Common myeloid progenitor, CD34-positive (primary cell): ENCODE measurements at regions not wholly inside any gene's neighbourhood (a gene's known extent, or its start where the extent isn't known, plus 50 kb on each side); places are given as distances from the start of the nearest gene placed in this dataset.

Experiments used
- CTCF ChIA-PET: fragments of 350-600 bp; sonication (Branson Sonifier 250); formaldehyde crosslinking; loops from one replicate; lab custom pipeline; 2021; ENCODE audit warnings: antibody characterized with exemption; lab: Charles Lee
- POLR2A ChIA-PET: fragments of 350-600 bp; sonication (Branson Sonifier 250); formaldehyde crosslinking; loops from one replicate; lab custom pipeline; 2021; ENCODE audit warnings: antibody characterized with exemption; lab: Charles Lee
- DNase-seq, 3 donors: peaks; one replicate each; pipeline versions ENCODE4 v3.0.0 to v3.0.0-alpha.2; 2013
- H3K27ac ChIP-seq, 2 experiments: 1 replicate in 1 of 2; 2 replicates in 1 of 2; pipeline ENCODE4 v1.7.0; 2013; ENCODE audit warnings: inconsistent platforms in 2 of 2, low read length in 2 of 2, mild to moderate bottlenecking in 2 of 2, low read depth in 1 of 2, moderate library complexity in 1 of 2; ENCODE audit not compliant: severe bottlenecking in 2 of 2, insufficient read depth in 1 of 2, poor library complexity in 1 of 2
- H3K27me3 ChIP-seq, 5 experiments: replicated peaks in 2 of 5; 1 replicate in 3 of 5; 2 replicates in 2 of 5; pipeline versions ENCODE4 v1.6.1 to v1.7.0; 2013; ENCODE audit warnings: low read length in 4 of 5, mild to moderate bottlenecking in 2 of 5, moderate library complexity in 2 of 5, inconsistent platforms in 1 of 5; ENCODE audit not compliant: insufficient read depth in 5 of 5, control insufficient read depth in 4 of 5
- H3K36me3 ChIP-seq, 4 experiments: 1 replicate in 2 of 4; 2 replicates in 2 of 4; pipeline versions ENCODE4 v1.6.1 to v1.7.0; 2013; ENCODE audit warnings: low read length in 3 of 4, control low read depth in 1 of 4, mild to moderate bottlenecking in 1 of 4; ENCODE audit not compliant: control insufficient read depth in 4 of 4, insufficient read depth in 4 of 4
- H3K4me1 ChIP-seq, 4 experiments: 1 replicate in 3 of 4; 2 replicates in 1 of 4; pipeline versions ENCODE4 v1.6.1 to v1.7.1; 2013; ENCODE audit warnings: low read length in 3 of 4, mild to moderate bottlenecking in 3 of 4, control low read depth in 1 of 4, inconsistent platforms in 1 of 4, moderate library complexity in 1 of 4; ENCODE audit not compliant: control insufficient read depth in 4 of 4, insufficient read depth in 4 of 4; ENCODE audit errors: control extremely low read depth in 1 of 4
- H3K4me3 ChIP-seq, 7 experiments: 1 replicate in 4 of 7; 2 replicates in 3 of 7; pipeline versions ENCODE4 v1.5.1 to v1.7.0; 2013; ENCODE audit warnings: mild to moderate bottlenecking in 7 of 7, low read length in 6 of 7, moderate library complexity in 6 of 7, inconsistent platforms in 2 of 7, low read depth in 2 of 7, control low read depth in 1 of 7; ENCODE audit not compliant: insufficient read depth in 4 of 7, control insufficient read depth in 1 of 7; ENCODE audit errors: extremely low read depth in 1 of 7
- H3K9me3 ChIP-seq, 5 experiments: 1 replicate in 4 of 5; 2 replicates in 1 of 5; pipeline versions ENCODE4 v1.6.1 to v1.7.1; 2013; ENCODE audit warnings: low read length in 4 of 5, mild to moderate bottlenecking in 2 of 5, inconsistent platforms in 1 of 5, low read depth in 1 of 5, moderate library complexity in 1 of 5; ENCODE audit not compliant: control insufficient read depth in 4 of 5, insufficient read depth in 2 of 5; ENCODE audit errors: control extremely low read depth in 1 of 5
- WGBS: methylation state at CpG from one replicate; pipeline ENCODE4 v1.1.5; 2013; ENCODE audit not compliant: insufficient coverage; 5-methylcytosine and 5-hydroxymethylcytosine counted together

DNA sequence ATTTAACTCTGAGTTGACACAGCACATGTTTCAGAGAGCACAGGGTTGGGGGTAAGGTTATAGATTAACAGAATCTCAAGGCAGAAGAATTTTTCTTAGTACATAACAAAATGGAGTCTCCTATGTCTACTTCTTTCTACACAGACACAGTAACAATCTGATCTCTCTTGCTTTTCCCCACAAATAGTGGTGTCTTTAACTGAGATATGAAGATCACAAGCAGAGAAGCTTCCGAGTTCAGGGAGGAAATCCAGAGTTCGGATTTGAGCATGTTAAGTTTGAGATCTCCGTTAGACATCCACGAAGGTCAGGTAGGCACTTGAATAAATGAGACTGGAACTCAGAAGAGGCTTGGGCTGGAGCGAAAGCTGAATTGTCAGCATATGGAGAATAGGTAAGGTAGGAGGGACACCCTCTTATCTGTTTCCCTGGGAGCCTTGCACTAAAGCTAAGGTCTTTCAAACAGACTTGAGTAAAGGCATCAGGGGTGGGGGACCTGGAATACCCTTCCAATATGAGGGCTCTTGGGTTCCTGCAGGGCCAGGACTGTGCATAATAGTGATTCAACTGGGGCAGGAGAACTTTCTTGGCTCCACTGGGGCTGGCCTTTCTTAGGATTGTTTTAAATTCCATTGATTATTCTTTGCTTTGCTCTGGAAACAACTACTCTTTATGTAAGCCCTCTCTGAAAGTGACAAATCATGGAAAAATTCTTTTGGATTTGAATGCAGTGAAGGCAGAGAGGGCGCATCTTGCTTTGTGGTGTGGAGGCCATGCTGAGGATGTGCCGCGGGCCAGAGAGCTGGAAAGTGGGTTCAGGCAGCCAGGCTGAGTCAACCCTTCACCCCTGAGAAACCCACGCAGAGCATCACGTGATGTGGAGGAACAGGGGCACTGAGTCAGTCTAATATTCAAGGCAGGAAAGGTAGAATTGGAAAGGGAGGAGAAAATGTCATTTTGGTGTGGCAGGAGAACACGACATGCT is 62.7 kb upstream of the AMPD3 start:
- no peak for DNase-seq
- Histone ChIP-seq H3K27me3 (no peaks in the 10 kb centered on the region), H3K4me3 (no peak overlapping the region), H3K4me1 (peaks cover 0 to 5% (median under 1%) of the 10 kb centered on the region in 4 experiments), H3K27ac (no peak overlapping the region), H3K36me3 (no peaks in the 10 kb centered on the region), H3K9me3 (no peaks in the 10 kb centered on the region)
- ChIA-PET POLR2A (no interaction called here), CTCF (interaction anchor here (1.0 to 1.6 kb wide), 3 partner anchors 14 to 33 kb away, joined by 4 read pairs; no protein-coding TSS in a partner anchor)
- 98% methylated on average over 11 of the region's 11 CpGs for WGBS

DNA sequence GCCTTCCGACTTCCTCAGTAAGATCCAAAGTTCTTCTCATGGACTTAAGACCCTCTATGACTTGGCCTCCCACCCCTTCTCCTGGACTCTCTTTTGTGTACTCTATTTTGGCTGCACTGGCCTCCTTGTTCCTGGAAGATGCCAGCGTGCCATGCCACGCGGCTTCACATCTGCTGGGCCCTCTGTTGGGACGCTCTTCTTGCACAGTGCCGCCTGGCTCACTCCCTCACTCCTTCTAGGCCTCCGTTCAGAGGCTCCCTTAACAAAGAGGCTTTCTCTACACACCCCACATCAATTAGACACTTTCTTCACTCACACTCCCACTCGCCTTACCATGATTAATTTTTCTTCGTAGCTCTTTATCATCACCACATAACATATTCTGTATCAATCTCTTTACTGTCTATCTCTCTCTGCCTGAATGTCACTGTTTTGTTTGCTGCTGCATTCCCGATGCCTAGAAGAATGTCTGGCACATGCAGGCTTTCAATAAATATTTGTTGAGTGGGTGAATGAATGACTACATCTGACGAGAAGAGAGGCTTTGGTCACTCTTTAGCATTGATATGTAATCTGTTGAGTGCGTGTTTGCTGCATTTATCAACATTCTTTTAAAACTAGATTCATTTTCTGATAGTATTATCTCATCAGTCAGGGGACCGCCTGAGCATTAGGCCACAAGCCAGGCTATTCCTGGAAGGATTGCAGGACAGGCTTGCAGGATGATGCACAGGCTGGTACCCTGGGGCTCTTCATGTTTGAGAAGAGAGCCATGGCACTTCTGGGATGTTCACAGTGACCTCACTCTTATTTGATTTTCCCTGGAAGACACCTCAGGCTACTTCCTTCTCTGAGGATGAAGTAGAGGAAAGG is 60.6 kb upstream of the AMPD3 start:
- Histone ChIP-seq H3K4me3 (no peak overlapping the region), H3K27ac (no peak overlapping the region), H3K36me3 (no peaks in the 10 kb centered on the region), H3K4me1 (peaks cover 0 to 14% (median 9%) of the 10 kb centered on the region in 4 experiments), H3K9me3 (no peaks in the 10 kb centered on the region), H3K27me3 (no peaks in the 10 kb centered on the region)
- WGBS = 93% methylated on average over 11 of the region's 13 CpGs
- ChIA-PET CTCF (interaction anchor here (0.6 to 1.6 kb wide), 2 partner anchors 35 to 618 kb away, joined by 4 read pairs; no protein-coding TSS in a partner anchor), POLR2A (no interaction called here)
- DNase-seq = no peak

DNA sequence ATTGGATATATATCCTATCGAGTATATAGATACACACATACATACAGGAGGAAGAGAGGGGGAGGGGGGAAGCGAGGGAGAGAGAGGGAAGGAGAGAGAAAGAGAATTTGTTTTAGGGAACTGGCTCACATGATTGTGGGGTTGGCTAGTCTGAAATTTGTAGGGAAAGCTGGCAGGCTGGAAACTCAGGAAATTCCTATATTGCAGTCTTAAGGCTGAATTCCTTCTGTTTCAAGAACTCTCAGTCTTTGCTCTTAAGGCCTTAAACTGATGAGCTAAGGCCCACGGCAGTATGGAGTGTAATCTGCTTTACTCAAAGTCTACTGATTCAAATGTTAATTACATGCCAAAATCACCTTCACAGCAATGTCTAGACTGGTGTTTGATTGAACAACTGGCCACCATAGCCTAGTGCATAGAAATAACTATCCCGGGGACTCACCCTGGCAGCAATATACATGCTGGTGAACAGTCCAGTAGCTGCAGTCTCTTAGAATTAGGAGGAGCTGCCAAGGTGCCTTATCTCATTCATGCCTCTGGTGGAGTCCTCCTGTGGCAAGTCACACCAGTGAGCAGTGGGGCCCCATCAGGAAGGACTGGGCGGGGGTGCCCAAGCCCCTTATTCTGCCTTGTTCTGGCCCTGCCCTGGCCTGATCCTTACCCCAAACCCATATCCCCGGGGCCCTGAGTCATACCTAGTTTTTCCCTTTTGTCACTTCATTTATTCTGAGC is 59.7 kb upstream of the AMPD3 start:
- H3K36me3 ChIP-seq = no peaks in the 10 kb centered on the region
- 70% methylated on average over 4 of the region's 6 CpGs for WGBS
- DNase-seq = peak in 1 of 3 donors; percentile 52
- H3K4me3 ChIP-seq = no peak overlapping the region
- H3K9me3 ChIP-seq = no peaks in the 10 kb centered on the region
- H3K27ac ChIP-seq = no peak overlapping the region
- H3K4me1 ChIP-seq = peaks cover 0 to 18% (median 10%) of the 10 kb centered on the region in 4 experiments
- ChIA-PET CTCF (interaction anchor here (0.6 to 1.0 kb wide), 3 partner anchors 9 to 617 kb away, joined by 3 to 5 read pairs (median 4); no protein-coding TSS in a partner anchor), POLR2A (no interaction called here)
- H3K27me3 ChIP-seq = no peaks in the 10 kb centered on the region

- H3K27ac ChIP-seq = no peak overlapping the region
- WGBS = 91% methylated on average over 4 of the region's 4 CpGs
- H3K4me3 ChIP-seq = no peak overlapping the region
- no peak for DNase-seq
- H3K9me3 ChIP-seq = no peaks in the 10 kb centered on the region
- H3K4me1 ChIP-seq = peaks cover 4 to 32% (median 24%) of the 10 kb centered on the region in 4 experiments
- no peaks in the 10 kb centered on the region for H3K36me3 ChIP-seq
- CTCF ChIA-PET = interaction anchor here (0.8 to 1.5 kb wide), 3 partner anchors 9 to 138 kb away, joined by 3 to 4 read pairs (median 3); no protein-coding TSS in a partner anchor
- POLR2A ChIA-PET = no interaction called here
- H3K27me3 ChIP-seq = no peaks in the 10 kb centered on the region
Measured at GRCh38 chr11:10396771-10397170, 58.3 kb upstream of the AMPD3 start.

DNA sequence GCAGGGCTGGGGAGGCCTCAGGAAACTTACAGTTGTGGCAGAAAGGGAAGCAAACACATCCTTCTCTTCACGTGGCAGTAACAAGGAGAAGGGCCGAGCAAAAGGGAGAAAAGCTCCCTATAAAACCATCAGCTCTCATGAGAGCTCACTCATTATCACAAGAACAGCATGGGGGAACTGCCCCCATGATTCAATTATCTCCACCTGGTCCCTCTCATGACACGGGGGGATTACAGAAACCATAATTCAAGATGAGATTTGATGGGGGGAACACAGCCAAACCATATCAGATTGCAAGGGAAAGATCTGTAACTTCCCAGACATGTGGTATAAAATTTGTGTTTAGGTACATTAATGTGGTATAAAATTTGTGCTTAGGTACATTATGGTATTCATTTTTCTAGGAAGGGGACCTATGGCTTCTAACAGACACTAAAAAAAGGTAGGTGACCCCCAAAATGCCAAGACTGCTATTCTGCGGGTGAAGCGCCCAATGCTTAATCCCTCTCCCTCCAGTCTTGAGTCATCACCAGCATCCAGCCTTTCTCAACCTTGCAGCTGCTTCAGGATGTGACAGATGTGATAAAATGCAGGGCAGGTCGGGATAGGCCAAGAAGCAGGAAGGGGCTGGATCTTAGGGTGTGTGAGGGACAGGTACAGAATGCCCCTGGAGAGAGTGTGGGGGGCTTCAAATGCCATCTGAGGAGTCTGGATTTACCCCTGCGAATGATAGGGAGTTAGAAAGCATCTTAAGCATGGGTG is 57.7 kb upstream of the AMPD3 start:
- Histone ChIP-seq H3K4me1 (peaks cover 4 to 38% (median 30%) of the 10 kb centered on the region in 4 experiments), H3K27ac (no peak overlapping the region), H3K27me3 (no peaks in the 10 kb centered on the region), H3K4me3 (no peak overlapping the region), H3K9me3 (no peaks in the 10 kb centered on the region), H3K36me3 (no peaks in the 10 kb centered on the region)
- DNase-seq = peak in 1 of 3 donors; percentile 27
- ChIA-PET CTCF (interaction anchor here (0.8 to 1.5 kb wide), 3 partner anchors 8 to 137 kb away, joined by 3 to 4 read pairs (median 3); no protein-coding TSS in a partner anchor), POLR2A (no interaction called here)
- 98% methylated on average over 5 of the region's 7 CpGs for WGBS

DNA sequence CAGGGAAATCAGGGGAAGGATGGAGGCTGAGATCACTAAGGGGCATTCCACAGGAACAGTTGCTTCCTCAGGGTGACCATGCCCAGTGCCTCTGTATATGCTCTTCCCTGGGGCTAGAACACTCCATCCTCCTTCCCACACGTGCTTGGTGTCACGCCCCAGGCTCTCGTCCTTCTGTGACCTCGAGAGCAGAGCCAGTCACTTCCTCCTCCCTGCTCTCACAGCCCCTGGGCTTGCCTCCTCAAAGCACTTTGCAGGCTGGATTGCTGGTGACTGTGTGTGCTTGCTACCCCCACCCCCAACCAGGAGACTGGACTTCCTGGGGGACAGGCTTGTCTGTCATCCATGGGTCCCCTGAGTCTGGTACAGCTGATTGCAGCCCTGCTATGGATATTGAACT is 56.5 kb upstream of the AMPD3 start:
- peak in 2 of 3 donors; percentile 46 to 50 for DNase-seq
- Histone ChIP-seq H3K4me3 (no peak overlapping the region), H3K9me3 (no peaks in the 10 kb centered on the region), H3K27ac (no peak overlapping the region), H3K27me3 (no peaks in the 10 kb centered on the region), H3K36me3 (no peaks in the 10 kb centered on the region), H3K4me1 (peaks cover 4 to 34% (median 29%) of the 10 kb centered on the region in 4 experiments)
- POLR2A ChIA-PET = interaction anchor here (0.6 kb wide), 1 partner anchor 9 kb away, joined by 3 read pairs; no protein-coding TSS in a partner anchor
- CTCF ChIA-PET = interaction anchor here (1.3 kb wide), 1 partner anchor 56 kb away, joined by 3 read pairs; the partner anchor contains the start of gene AMPD3
- 8% methylated on average over 4 of the region's 4 CpGs for WGBS
